ENCODE measurements at regions not wholly inside any gene's neighbourhood (a gene's known extent, or its start where the extent isn't known, plus 50 kb on each side); places are given as distances from the start of the nearest gene placed in this dataset.

DNA sequence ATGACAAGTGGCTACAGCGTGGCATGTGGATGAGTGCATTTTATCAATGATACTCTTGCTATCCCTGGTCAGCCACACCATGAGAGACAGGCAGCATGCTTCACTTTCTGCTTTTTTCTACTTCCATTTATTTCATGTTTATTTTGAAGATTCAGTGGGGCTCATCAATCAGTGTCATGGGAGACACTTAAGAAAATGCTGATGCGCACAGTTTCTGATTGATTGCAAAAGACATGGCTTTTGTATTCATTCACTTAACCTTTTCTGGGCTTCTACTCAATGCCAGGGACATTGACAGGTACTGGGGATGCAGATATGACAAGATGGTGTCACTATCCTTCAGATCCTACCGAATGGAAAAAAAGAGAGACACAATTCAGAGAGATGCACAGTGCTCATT, 50.9 kb upstream of the CFAP161 start:
- no peak overlapping the region for H3K4me3 ChIP-seq (ENCODE audit: low read depth, low read length)
- CTCF ChIA-PET = interaction anchor here (2.1 to 2.4 kb wide), 2 partner anchors 182 to 183 kb away, joined by 8 to 11 read pairs; no protein-coding TSS in a partner anchor
- POLR2A ChIA-PET = no interaction called here
- H3K27ac ChIP-seq (ENCODE audit: extremely low read depth, low read depth, low read length) = no peak overlapping the region
- no peaks in the 10 kb centered on the region for H3K9me3 ChIP-seq (ENCODE audit: control insufficient read depth, insufficient read depth, low read depth, low read length)
- H3K36me3 ChIP-seq (ENCODE audit: control insufficient read depth in 2 of 2, insufficient read depth in 1 of 2, low read length in 2 of 2) = no peaks in the 10 kb centered on the region
- no peak for TF ChIP-seq ZNF510 (tag by site-specific recombination; IDR thresholded peaks at IDR 0.05; ENCODE audit: insufficient replicate concordance)
- no peak for TF ChIP-seq ZBTB8A (tag by site-specific recombination; IDR thresholded peaks at IDR 0.05)
- TF ChIP-seq, protein P1, sequence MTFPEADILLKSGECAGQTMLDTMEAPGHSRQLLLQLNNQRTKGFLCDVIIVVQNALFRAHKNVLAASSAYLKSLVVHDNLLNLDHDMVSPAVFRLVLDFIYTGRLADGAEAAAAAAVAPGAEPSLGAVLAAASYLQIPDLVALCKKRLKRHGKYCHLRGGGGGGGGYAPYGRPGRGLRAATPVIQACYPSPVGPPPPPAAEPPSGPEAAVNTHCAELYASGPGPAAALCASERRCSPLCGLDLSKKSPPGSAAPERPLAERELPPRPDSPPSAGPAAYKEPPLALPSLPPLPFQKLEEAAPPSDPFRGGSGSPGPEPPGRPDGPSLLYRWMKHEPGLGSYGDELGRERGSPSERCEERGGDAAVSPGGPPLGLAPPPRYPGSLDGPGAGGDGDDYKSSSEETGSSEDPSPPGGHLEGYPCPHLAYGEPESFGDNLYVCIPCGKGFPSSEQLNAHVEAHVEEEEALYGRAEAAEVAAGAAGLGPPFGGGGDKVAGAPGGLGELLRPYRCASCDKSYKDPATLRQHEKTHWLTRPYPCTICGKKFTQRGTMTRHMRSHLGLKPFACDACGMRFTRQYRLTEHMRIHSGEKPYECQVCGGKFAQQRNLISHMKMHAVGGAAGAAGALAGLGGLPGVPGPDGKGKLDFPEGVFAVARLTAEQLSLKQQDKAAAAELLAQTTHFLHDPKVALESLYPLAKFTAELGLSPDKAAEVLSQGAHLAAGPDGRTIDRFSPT (tag by site-specific recombination; IDR thresholded peaks at IDR 0.05) = no peak
- TF ChIP-seq SETDB1 (IDR thresholded peaks at IDR 0.05; ENCODE audit: insufficient read length, low read length) = no peak
- TF ChIP-seq, protein P2, sequence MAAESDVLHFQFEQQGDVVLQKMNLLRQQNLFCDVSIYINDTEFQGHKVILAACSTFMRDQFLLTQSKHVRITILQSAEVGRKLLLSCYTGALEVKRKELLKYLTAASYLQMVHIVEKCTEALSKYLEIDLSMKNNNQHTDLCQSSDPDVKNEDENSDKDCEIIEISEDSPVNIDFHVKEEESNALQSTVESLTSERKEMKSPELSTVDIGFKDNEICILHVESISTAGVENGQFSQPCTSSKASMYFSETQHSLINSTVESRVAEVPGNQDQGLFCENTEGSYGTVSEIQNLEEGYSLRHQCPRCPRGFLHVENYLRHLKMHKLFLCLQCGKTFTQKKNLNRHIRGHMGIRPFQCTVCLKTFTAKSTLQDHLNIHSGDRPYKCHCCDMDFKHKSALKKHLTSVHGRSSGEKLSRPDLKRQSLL (tag by site-specific recombination; IDR thresholded peaks at IDR 0.05) = no peak
- TF ChIP-seq, protein P3, sequence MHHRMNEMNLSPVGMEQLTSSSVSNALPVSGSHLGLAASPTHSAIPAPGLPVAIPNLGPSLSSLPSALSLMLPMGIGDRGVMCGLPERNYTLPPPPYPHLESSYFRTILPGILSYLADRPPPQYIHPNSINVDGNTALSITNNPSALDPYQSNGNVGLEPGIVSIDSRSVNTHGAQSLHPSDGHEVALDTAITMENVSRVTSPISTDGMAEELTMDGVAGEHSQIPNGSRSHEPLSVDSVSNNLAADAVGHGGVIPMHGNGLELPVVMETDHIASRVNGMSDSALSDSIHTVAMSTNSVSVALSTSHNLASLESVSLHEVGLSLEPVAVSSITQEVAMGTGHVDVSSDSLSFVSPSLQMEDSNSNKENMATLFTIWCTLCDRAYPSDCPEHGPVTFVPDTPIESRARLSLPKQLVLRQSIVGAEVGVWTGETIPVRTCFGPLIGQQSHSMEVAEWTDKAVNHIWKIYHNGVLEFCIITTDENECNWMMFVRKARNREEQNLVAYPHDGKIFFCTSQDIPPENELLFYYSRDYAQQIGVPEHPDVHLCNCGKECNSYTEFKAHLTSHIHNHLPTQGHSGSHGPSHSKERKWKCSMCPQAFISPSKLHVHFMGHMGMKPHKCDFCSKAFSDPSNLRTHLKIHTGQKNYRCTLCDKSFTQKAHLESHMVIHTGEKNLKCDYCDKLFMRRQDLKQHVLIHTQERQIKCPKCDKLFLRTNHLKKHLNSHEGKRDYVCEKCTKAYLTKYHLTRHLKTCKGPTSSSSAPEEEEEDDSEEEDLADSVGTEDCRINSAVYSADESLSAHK (tag by site-specific recombination; IDR thresholded peaks at IDR 0.05) = no peak
- TF ChIP-seq OSR2 (tag by site-specific recombination; IDR thresholded peaks at IDR 0.05) = no peak
- no peak for TF ChIP-seq ZNF132 (tag by site-specific recombination; IDR thresholded peaks at IDR 0.05; ENCODE audit: borderline replicate concordance)
- no peak for TF ChIP-seq ZNF335 (tag by site-specific recombination; conservative IDR thresholded peaks at IDR 0.05)
- no peak for TF ChIP-seq HOXA7 (CRISPR knock-in tag; IDR thresholded peaks at IDR 0.05; ENCODE audit: borderline replicate concordance)
- no peak for TF ChIP-seq ZNF529 (tag by site-specific recombination; IDR thresholded peaks at IDR 0.05; ENCODE audit: insufficient replicate concordance)
- TF ChIP-seq ZNF155 (tag by site-specific recombination; IDR thresholded peaks at IDR 0.05) = no peak
- TF ChIP-seq, protein P4, sequence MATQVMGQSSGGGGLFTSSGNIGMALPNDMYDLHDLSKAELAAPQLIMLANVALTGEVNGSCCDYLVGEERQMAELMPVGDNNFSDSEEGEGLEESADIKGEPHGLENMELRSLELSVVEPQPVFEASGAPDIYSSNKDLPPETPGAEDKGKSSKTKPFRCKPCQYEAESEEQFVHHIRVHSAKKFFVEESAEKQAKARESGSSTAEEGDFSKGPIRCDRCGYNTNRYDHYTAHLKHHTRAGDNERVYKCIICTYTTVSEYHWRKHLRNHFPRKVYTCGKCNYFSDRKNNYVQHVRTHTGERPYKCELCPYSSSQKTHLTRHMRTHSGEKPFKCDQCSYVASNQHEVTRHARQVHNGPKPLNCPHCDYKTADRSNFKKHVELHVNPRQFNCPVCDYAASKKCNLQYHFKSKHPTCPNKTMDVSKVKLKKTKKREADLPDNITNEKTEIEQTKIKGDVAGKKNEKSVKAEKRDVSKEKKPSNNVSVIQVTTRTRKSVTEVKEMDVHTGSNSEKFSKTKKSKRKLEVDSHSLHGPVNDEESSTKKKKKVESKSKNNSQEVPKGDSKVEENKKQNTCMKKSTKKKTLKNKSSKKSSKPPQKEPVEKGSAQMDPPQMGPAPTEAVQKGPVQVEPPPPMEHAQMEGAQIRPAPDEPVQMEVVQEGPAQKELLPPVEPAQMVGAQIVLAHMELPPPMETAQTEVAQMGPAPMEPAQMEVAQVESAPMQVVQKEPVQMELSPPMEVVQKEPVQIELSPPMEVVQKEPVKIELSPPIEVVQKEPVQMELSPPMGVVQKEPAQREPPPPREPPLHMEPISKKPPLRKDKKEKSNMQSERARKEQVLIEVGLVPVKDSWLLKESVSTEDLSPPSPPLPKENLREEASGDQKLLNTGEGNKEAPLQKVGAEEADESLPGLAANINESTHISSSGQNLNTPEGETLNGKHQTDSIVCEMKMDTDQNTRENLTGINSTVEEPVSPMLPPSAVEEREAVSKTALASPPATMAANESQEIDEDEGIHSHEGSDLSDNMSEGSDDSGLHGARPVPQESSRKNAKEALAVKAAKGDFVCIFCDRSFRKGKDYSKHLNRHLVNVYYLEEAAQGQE (tag by site-specific recombination; IDR thresholded peaks at IDR 0.05) = no peak
- no peak for TF ChIP-seq ZNF140 (tag by site-specific recombination; IDR thresholded peaks at IDR 0.05)
- TF ChIP-seq ZNF121 (tag by site-specific recombination; IDR thresholded peaks at IDR 0.05) = no peak
- TF ChIP-seq, protein P5, sequence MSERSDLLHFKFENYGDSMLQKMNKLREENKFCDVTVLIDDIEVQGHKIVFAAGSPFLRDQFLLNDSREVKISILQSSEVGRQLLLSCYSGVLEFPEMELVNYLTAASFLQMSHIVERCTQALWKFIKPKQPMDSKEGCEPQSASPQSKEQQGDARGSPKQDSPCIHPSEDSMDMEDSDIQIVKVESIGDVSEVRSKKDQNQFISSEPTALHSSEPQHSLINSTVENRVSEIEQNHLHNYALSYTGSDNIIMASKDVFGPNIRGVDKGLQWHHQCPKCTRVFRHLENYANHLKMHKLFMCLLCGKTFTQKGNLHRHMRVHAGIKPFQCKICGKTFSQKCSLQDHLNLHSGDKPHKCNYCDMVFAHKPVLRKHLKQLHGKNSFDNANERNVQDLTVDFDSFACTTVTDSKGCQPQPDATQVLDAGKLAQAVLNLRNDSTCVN (tag by site-specific recombination; optimal IDR thresholded peaks at IDR 0.05) = no peak
- no peak for TF ChIP-seq ZNF843 (tag by site-specific recombination; IDR thresholded peaks at IDR 0.05)
- TF ChIP-seq ZNF777 (tag by site-specific recombination; IDR thresholded peaks at IDR 0.05; ENCODE audit: borderline replicate concordance) = no peak
- peaks cover 6% of the 10 kb centered on the region for H3K4me1 ChIP-seq (ENCODE audit: control insufficient read depth, insufficient read depth, low read length)

Measured in HEK293 (cell line).